AG10803 (cell line): ENCODE measurements at regions not wholly inside any gene's neighbourhood (a gene's known extent, or its start where the extent isn't known, plus 50 kb on each side); places are given as distances from the start of the nearest gene placed in this dataset.

ENCODE experiments used
- DNase-seq: peaks from one replicate; pipeline ENCODE4 v3.0.0; 2010; ENCODE audit warnings: low read depth
- H3K4me3 ChIP-seq: 2 replicates; pipeline ENCODE4 v1.5.1; 2011; ENCODE audit warnings: mild to moderate bottlenecking, low read length, control low read depth
- CTCF ChIP-seq: conservative IDR thresholded peaks from 2 replicates; pipeline ENCODE4 v1.5.1; 2011; ENCODE audit warnings: mild to moderate bottlenecking, low read length, control low read depth, inconsistent platforms

DNA sequence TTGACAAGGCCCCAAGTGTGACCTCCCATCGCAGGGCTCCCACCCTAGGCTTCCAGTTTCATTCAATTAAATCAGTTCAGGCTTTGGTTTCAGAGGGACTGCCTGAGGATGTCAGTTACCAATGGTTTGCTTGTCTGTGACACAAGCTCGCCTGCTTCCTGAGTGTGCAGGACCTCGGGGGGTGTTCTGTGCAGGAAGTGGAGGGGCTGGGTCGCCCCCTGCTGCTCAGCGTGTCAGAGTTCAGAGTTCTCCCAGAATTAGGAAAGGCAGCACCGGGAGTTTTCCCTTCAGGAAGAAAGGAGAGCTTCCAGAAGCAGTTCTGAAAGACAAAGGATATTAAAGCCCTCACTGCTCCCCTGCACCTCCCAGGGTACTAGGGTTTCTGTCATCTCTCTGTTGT, 50.8 kb upstream of the TGM3 start:
- H3K4me3 ChIP-seq, result no peak overlapping the region
- TF ChIP-seq CTCF, result no peak
- no peak for DNase-seq

DNA sequence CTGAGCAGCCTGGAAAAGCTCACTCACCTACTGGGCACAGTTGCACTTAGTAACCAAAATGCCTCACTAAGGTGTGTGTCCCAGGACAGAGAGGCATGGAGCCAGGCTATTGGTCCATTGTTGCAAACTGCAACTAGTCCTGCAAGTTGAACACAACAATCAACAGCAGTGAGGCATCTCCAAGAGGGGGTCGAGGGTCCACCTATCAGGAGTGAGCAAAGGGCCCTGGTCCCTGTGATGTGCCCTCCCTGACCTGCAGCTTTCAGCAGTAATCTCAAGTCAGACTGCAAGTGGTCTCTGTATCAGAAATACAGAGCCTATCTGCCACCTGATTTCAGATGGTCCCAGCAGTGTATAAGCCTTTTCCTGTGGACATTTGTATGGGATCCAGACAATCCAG, 50.2 kb upstream of the TGM3 start:
- H3K4me3 ChIP-seq, result no peak overlapping the region
- no peak for DNase-seq
- no peak for TF ChIP-seq CTCF
